ENCODE measurements at regions not wholly inside any gene's neighbourhood (a gene's known extent, or its start where the extent isn't known, plus 50 kb on each side); places are given as distances from the start of the nearest gene placed in this dataset.

DNA sequence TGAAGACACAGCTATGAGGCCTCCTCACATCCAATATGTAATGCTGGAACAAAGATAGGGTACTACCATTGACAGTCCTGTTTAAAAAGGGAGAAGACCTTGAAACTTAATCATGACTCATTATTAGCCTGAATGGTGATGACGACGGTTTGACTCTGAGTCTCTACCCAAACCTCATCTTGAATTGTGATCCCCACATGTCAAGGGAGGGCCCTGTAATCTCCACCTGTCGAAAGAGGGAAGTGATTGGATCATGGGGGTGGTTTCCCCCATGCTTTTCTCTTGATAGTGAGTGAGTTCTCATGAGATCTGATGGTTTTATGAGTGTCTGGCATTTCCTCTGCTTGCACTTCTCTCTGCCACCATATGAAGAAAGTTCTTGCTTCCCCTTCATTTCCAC is 395.3 kb upstream of the CPEB2 start:
- H3K4me2 ChIP-seq (ENCODE audit: control insufficient read depth, extremely low read depth, insufficient read depth, low read depth, low read length) = no peak overlapping the region

DNA sequence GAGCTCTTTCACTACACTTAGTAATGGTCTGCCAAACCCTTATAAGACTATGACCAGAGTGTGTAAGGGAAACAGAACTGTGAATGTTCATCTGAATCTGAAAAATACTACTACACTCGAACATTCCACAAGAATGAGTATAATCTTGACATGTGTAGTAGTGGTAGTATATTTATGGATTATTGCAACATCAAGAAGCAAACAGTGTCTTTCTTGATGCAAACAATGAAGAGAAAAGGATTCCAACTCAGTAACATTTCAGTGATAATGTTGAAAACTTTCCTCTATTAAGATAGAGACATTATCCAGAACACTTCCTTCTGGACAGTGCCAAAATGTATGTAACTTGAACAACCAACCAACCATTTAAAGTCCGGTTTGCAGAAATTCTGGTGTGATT is 394.7 kb upstream of the CPEB2 start:
- no peaks in the 10 kb centered on the region for H3K36me3 ChIP-seq (ENCODE audit: control insufficient read depth in 2 of 2, extremely low read depth in 1 of 2, insufficient read depth in 2 of 2, low read length in 2 of 2)
- no peak overlapping the region for H2AFZ ChIP-seq (ENCODE audit: control insufficient read depth, low read length)
- no peaks in the 10 kb centered on the region for H4K20me1 ChIP-seq (ENCODE audit: control insufficient read depth, extremely low read depth, insufficient read depth, low read length)
- H3K9ac ChIP-seq (ENCODE audit: control insufficient read depth, extremely low read depth, insufficient read depth, low read length) = no peak overlapping the region
- no peak for DNase-seq (ENCODE audit: low read depth, low spot score)
- FAIRE-seq = no peak
- H3K4me2 ChIP-seq (ENCODE audit: control insufficient read depth, extremely low read depth, insufficient read depth, low read depth, low read length) = no peak overlapping the region
- no peaks in the 10 kb centered on the region for H3K79me2 ChIP-seq (ENCODE audit: control insufficient read depth, insufficient read depth, low read length)
- dilution Hi-C loops (cut with MboI; ENCODE audit: extremely low pct_ligation_motif_present, low sequenced_read_pairs) = no loop called here
- no peak overlapping the region for H3K27ac ChIP-seq (ENCODE audit: control insufficient read depth, insufficient read depth, low read length)
- H3K4me3 ChIP-seq (ENCODE audit: control insufficient read depth in 2 of 3, extremely low read depth in 1 of 3, insufficient read depth in 2 of 3, low read depth in 1 of 3, low read length in 3 of 3) = no peak overlapping the region
- H3K27me3 ChIP-seq (ENCODE audit: control insufficient read depth, extremely low read depth, insufficient read depth, low read length) = no peaks in the 10 kb centered on the region
- TF ChIP-seq, protein P1, sequence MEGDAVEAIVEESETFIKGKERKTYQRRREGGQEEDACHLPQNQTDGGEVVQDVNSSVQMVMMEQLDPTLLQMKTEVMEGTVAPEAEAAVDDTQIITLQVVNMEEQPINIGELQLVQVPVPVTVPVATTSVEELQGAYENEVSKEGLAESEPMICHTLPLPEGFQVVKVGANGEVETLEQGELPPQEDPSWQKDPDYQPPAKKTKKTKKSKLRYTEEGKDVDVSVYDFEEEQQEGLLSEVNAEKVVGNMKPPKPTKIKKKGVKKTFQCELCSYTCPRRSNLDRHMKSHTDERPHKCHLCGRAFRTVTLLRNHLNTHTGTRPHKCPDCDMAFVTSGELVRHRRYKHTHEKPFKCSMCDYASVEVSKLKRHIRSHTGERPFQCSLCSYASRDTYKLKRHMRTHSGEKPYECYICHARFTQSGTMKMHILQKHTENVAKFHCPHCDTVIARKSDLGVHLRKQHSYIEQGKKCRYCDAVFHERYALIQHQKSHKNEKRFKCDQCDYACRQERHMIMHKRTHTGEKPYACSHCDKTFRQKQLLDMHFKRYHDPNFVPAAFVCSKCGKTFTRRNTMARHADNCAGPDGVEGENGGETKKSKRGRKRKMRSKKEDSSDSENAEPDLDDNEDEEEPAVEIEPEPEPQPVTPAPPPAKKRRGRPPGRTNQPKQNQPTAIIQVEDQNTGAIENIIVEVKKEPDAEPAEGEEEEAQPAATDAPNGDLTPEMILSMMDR (optimal IDR thresholded peaks at IDR 0.05 in 1 of 3, IDR thresholded peaks at IDR 0.05 in 1 of 3, conservative IDR thresholded peaks at IDR 0.05 in 1 of 3; ENCODE audit: extremely low read depth in 1 of 3, insufficient read depth in 2 of 3, low read length in 3 of 3) = no peak
- TF ChIP-seq EZH2 (IDR thresholded peaks at IDR 0.05; ENCODE audit: low read length) = no peak
- no peaks in the 10 kb centered on the region for H3K9me3 ChIP-seq (ENCODE audit: control insufficient read depth, low read depth, low read length)
- H3K4me1 ChIP-seq (ENCODE audit: control insufficient read depth, extremely low read depth, insufficient read depth, low read length) = no peaks in the 10 kb centered on the region
- H3K9me1 ChIP-seq (ENCODE audit: control insufficient read depth, extremely low read depth, insufficient read depth, low read length) = no peaks in the 10 kb centered on the region

More for the DNA sequence above, 395.3 kb upstream of the CPEB2 start:
- Histone ChIP-seq H3K36me3 (ENCODE audit: control insufficient read depth in 2 of 2, extremely low read depth in 1 of 2, insufficient read depth in 2 of 2, low read length in 2 of 2) (no peaks in the 10 kb centered on the region), H3K9me1 (ENCODE audit: control insufficient read depth, extremely low read depth, insufficient read depth, low read length) (no peaks in the 10 kb centered on the region), H3K4me3 (ENCODE audit: control insufficient read depth in 2 of 3, extremely low read depth in 1 of 3, insufficient read depth in 2 of 3, low read depth in 1 of 3, low read length in 3 of 3) (no peak overlapping the region), H2AFZ (ENCODE audit: control insufficient read depth, low read length) (no peak overlapping the region), H3K9me3 (ENCODE audit: control insufficient read depth, low read depth, low read length) (no peaks in the 10 kb centered on the region), H3K27ac (ENCODE audit: control insufficient read depth, insufficient read depth, low read length) (no peak overlapping the region), H3K4me1 (ENCODE audit: control insufficient read depth, extremely low read depth, insufficient read depth, low read length) (no peaks in the 10 kb centered on the region), H4K20me1 (ENCODE audit: control insufficient read depth, extremely low read depth, insufficient read depth, low read length) (no peaks in the 10 kb centered on the region), H3K79me2 (ENCODE audit: control insufficient read depth, insufficient read depth, low read length) (no peaks in the 10 kb centered on the region), H3K27me3 (ENCODE audit: control insufficient read depth, extremely low read depth, insufficient read depth, low read length) (no peaks in the 10 kb centered on the region), H3K9ac (ENCODE audit: control insufficient read depth, extremely low read depth, insufficient read depth, low read length) (no peak overlapping the region)
- dilution Hi-C loops (cut with MboI; ENCODE audit: extremely low pct_ligation_motif_present, low sequenced_read_pairs) = no loop called here
- no peak for FAIRE-seq
- TF ChIP-seq, protein P1 (optimal IDR thresholded peaks at IDR 0.05 in 1 of 3, IDR thresholded peaks at IDR 0.05 in 1 of 3, conservative IDR thresholded peaks at IDR 0.05 in 1 of 3; ENCODE audit: extremely low read depth in 1 of 3, insufficient read depth in 2 of 3, low read length in 3 of 3) = no peak
- no peak for TF ChIP-seq EZH2 (IDR thresholded peaks at IDR 0.05; ENCODE audit: low read length)
- no peak for DNase-seq (ENCODE audit: low read depth, low spot score)
